Activated CD8-positive, alpha-beta T cell treated with anti-CD3 and anti-CD28 coated beads for 36 hours (primary cell): ENCODE measurements at regions not wholly inside any gene's neighbourhood (a gene's known extent, or its start where the extent isn't known, plus 50 kb on each side); places are given as distances from the start of the nearest gene placed in this dataset.
"Not testable (repeated sequence)": the region's sequence is repeated elsewhere in the genome, so short reads cannot be mapped to it uniquely, and the experiment has no call there.

ENCODE experiments used
- ATAC-seq: fragments of 200-7000 bp; cut with Tn5 transposase; one replicate; pipeline ENCODE4 v1.10.0; 2021; ENCODE audit warnings: mild to moderate bottlenecking, moderate library complexity
- CTCF ChIA-PET: fragments of 350-600 bp; sonication (Branson Sonifier 250); formaldehyde crosslinking; loops from one replicate; lab custom pipeline; 2021; ENCODE audit warnings: antibody characterized with exemption; lab: Charles Lee
- POLR2A ChIA-PET: fragments of 350-600 bp; sonication (Branson Sonifier 250); formaldehyde crosslinking; loops from one replicate; lab custom pipeline; 2021; ENCODE audit warnings: antibody characterized with exemption; lab: Charles Lee
- DNase-seq: peaks from one replicate; pipeline ENCODE4 v3.0.0-alpha.2; 2020
- H3K27ac Mint-ChIP-seq: one replicate; pipeline ENCODE4 v1.8.0; 2021; ENCODE audit warnings: mild to moderate bottlenecking, mixed read lengths
- H3K27me3 Mint-ChIP-seq: one replicate; pipeline ENCODE4 v1.8.0; 2021; ENCODE audit warnings: mixed read lengths
- H3K36me3 Mint-ChIP-seq: one replicate; pipeline ENCODE4 v1.8.0; 2021; ENCODE audit warnings: low read depth, mixed read lengths
- H3K4me1 Mint-ChIP-seq: one replicate; pipeline ENCODE4 v1.8.0; 2021; ENCODE audit warnings: low read depth, mixed read lengths
- H3K4me3 Mint-ChIP-seq: one replicate; pipeline ENCODE4 v1.8.0; 2021; ENCODE audit warnings: mild to moderate bottlenecking, moderate library complexity, mixed read lengths
- H3K9me3 Mint-ChIP-seq: one replicate; pipeline ENCODE4 v1.8.0; 2021; ENCODE audit warnings: mixed read lengths
- CTCF ChIP-seq: fragments of 200-600 bp; IDR thresholded peaks from one replicate; pipeline ENCODE4 v1.8.0; 2022; ENCODE audit warnings: antibody characterized with exemption, mild to moderate bottlenecking
- intact Hi-C: fragments of 100-400 bp; cut with micrococcal nuclease; formaldehyde crosslinking; loops from one replicate; pipeline ENCODE4 v1.10.0; 2022

GRCh38 chr10:33476757-33477273 is 142.3 kb upstream of the NRP1 start:
- Mint-ChIP-seq H3K27ac (no peak overlapping the region), H3K4me3 (no peak overlapping the region), H3K4me1 (no peaks in the 10 kb centered on the region), H3K27me3 (no peaks in the 10 kb centered on the region), H3K9me3 (no peaks in the 10 kb centered on the region), H3K36me3 (no peaks in the 10 kb centered on the region)
- ChIA-PET POLR2A (no interaction called here), CTCF (no interaction called here)
- no peak for TF ChIP-seq CTCF
- intact Hi-C loops: no loop called here
- ATAC-seq: no peak
- DNase-seq: no peak

- POLR2A ChIA-PET: no interaction called here
- no peak overlapping the region for H3K27ac Mint-ChIP-seq
- H3K27me3 Mint-ChIP-seq: peaks cover 2% of the 10 kb centered on the region
- no peak overlapping the region for H3K4me3 Mint-ChIP-seq
- no peaks in the 10 kb centered on the region for H3K4me1 Mint-ChIP-seq
- CTCF ChIA-PET: no interaction called here
- ATAC-seq (no peak), DNase-seq (no peak)
- H3K36me3 Mint-ChIP-seq: no peaks in the 10 kb centered on the region
- no peak for TF ChIP-seq CTCF
- peaks cover 3% of the 10 kb centered on the region for H3K9me3 Mint-ChIP-seq
- intact Hi-C loops: no loop called here
Measured at GRCh38 chr10:33473688-33474087, 139.2 kb upstream of the NRP1 start.

GRCh38 chr10:33468006-33468405 is 133.5 kb upstream of the NRP1 start:
- DNase-seq, H3K36me3 Mint-ChIP-seq, H3K4me1 Mint-ChIP-seq, POLR2A ChIA-PET, intact Hi-C loops, H3K4me3 Mint-ChIP-seq, ATAC-seq, CTCF ChIA-PET, H3K27ac Mint-ChIP-seq, H3K27me3 Mint-ChIP-seq, H3K9me3 Mint-ChIP-seq: not testable (repeated sequence)

GRCh38 chr10:33465747-33466146 is 131.3 kb upstream of the NRP1 start:
- Mint-ChIP-seq H3K27ac (no peak overlapping the region), H3K4me3 (no peak overlapping the region), H3K4me1 (no peaks in the 10 kb centered on the region), H3K9me3 (peaks cover 3% of the 10 kb centered on the region), H3K27me3 (peaks cover 2% of the 10 kb centered on the region), H3K36me3 (no peaks in the 10 kb centered on the region)
- ATAC-seq (no peak), DNase-seq (no peak)
- ChIA-PET CTCF (no interaction called here), POLR2A (no interaction called here)
- intact Hi-C loops: no loop called here
- TF ChIP-seq CTCF: no peak

- H3K27ac Mint-ChIP-seq: no peak overlapping the region
- H3K9me3 Mint-ChIP-seq: no peaks in the 10 kb centered on the region
- H3K27me3 Mint-ChIP-seq: no peaks in the 10 kb centered on the region
- no peak for TF ChIP-seq CTCF
- no peak for DNase-seq
- no peaks in the 10 kb centered on the region for H3K36me3 Mint-ChIP-seq
- H3K4me3 Mint-ChIP-seq: no peak overlapping the region
- ChIA-PET CTCF (interaction anchor here (1.4 kb wide), 1 partner anchor 10 kb away, joined by 4 read pairs; no protein-coding TSS in a partner anchor), POLR2A (no interaction called here)
- H3K4me1 Mint-ChIP-seq: no peaks in the 10 kb centered on the region
- intact Hi-C loops: no loop called here
- ATAC-seq: no peak
Measured at GRCh38 chr10:33463011-33463410, 128.5 kb upstream of the NRP1 start.

GRCh38 chr10:33461295-33461640 is 126.8 kb upstream of the NRP1 start:
- no peak overlapping the region for H3K4me3 Mint-ChIP-seq
- no peak overlapping the region for H3K27ac Mint-ChIP-seq
- ATAC-seq (no peak), DNase-seq (no peak)
- no peaks in the 10 kb centered on the region for H3K4me1 Mint-ChIP-seq
- no peaks in the 10 kb centered on the region for H3K27me3 Mint-ChIP-seq
- intact Hi-C loops: no loop called here
- POLR2A ChIA-PET: no interaction called here
- CTCF ChIA-PET: no interaction called here
- no peaks in the 10 kb centered on the region for H3K36me3 Mint-ChIP-seq
- no peak for TF ChIP-seq CTCF
- no peaks in the 10 kb centered on the region for H3K9me3 Mint-ChIP-seq
